ENCODE measurements at regions not wholly inside any gene's neighbourhood (a gene's known extent, or its start where the extent isn't known, plus 50 kb on each side); places are given as distances from the start of the nearest gene placed in this dataset.

DNA sequence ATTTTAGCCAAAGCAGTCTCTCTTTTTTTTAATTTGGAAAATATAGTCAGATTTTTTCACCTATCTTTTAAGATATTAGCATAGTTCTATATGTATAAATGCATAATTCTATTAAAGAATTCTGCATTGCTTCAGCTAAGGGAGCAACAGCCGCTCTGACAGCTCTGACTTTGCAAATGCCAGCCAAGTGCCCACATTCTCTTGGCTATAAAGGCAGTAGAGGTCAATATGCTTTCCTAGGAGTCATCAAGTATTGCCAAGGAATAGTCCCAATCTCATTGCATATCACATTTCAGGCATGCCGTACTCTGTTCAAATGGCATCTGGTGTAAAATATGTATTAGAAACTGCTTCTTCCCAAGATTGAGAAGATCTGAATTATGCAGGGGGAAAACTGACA is 161.4 kb downstream of the RPLP1 start:
- TF ChIP-seq, protein P1, sequence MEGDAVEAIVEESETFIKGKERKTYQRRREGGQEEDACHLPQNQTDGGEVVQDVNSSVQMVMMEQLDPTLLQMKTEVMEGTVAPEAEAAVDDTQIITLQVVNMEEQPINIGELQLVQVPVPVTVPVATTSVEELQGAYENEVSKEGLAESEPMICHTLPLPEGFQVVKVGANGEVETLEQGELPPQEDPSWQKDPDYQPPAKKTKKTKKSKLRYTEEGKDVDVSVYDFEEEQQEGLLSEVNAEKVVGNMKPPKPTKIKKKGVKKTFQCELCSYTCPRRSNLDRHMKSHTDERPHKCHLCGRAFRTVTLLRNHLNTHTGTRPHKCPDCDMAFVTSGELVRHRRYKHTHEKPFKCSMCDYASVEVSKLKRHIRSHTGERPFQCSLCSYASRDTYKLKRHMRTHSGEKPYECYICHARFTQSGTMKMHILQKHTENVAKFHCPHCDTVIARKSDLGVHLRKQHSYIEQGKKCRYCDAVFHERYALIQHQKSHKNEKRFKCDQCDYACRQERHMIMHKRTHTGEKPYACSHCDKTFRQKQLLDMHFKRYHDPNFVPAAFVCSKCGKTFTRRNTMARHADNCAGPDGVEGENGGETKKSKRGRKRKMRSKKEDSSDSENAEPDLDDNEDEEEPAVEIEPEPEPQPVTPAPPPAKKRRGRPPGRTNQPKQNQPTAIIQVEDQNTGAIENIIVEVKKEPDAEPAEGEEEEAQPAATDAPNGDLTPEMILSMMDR (IDR thresholded peaks at IDR 0.05; ENCODE audit: low read length), result no peak
- no peak for TF ChIP-seq EZH2 (optimal IDR thresholded peaks at IDR 0.05; ENCODE audit: low read depth, low read length)

Measured in MM.1S (cell line).